Omental fat pad (tissue), 3 donors: ENCODE measurements at regions not wholly inside any gene's neighbourhood (a gene's known extent, or its start where the extent isn't known, plus 50 kb on each side); places are given as distances from the start of the nearest gene placed in this dataset.

ENCODE experiments used
- ATAC-seq: fragments of 150-250 bp; one replicate; pipeline ENCODE4 v1.9.1; 2016; ENCODE audit warnings: mild to moderate bottlenecking, moderate library complexity; ENCODE audit not compliant: low FRiP score
- DNase-seq: peaks from one replicate; pipeline ENCODE4 v3.0.0-alpha.2; 2019; ENCODE audit warnings: low spot score
- TF ChIP-seq, protein P1 (sequence below), 3 donors: fragments of 450-650 bp; IDR thresholded peaks; one replicate each; pipeline ENCODE4 v1.5.1; 2016 to 2017; ENCODE audit warnings: antibody characterized with exemption in 3 of 3, mild to moderate bottlenecking in 3 of 3, moderate library complexity in 2 of 3

GRCh38 chr3:159840703-159841299, 147.8 kb upstream of the IL12A start:
- DNase-seq (no peak), ATAC-seq (peak; percentile 48)

DNA sequence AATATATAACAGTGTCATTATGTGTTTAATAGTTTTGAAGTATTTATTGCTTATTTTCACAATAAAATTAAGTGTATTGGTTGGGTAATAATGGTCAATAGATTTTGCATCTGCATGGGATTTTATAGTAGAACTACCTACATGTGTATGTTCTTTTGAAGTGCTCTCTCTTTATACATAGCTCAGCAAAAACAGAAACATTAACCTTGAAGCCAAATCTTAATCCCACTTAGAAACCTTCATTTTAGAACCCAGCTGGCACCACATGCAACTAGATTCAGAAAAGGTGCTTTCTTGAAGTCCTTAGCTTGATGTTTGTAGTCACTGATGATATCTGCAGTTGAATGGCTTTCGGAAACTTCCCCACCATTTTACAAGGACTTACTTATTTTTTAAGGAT, 146.9 kb upstream of the IL12A start:
- TF ChIP-seq, protein P1, sequence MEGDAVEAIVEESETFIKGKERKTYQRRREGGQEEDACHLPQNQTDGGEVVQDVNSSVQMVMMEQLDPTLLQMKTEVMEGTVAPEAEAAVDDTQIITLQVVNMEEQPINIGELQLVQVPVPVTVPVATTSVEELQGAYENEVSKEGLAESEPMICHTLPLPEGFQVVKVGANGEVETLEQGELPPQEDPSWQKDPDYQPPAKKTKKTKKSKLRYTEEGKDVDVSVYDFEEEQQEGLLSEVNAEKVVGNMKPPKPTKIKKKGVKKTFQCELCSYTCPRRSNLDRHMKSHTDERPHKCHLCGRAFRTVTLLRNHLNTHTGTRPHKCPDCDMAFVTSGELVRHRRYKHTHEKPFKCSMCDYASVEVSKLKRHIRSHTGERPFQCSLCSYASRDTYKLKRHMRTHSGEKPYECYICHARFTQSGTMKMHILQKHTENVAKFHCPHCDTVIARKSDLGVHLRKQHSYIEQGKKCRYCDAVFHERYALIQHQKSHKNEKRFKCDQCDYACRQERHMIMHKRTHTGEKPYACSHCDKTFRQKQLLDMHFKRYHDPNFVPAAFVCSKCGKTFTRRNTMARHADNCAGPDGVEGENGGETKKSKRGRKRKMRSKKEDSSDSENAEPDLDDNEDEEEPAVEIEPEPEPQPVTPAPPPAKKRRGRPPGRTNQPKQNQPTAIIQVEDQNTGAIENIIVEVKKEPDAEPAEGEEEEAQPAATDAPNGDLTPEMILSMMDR (IDR thresholded peaks at IDR 0.05) = no peak
- DNase-seq (no peak), ATAC-seq (no peak)

More at GRCh38 chr3:159840703-159841299, 147.8 kb upstream of the IL12A start:
- TF ChIP-seq, protein P1 (IDR thresholded peaks at IDR 0.05) = no peak

DNA sequence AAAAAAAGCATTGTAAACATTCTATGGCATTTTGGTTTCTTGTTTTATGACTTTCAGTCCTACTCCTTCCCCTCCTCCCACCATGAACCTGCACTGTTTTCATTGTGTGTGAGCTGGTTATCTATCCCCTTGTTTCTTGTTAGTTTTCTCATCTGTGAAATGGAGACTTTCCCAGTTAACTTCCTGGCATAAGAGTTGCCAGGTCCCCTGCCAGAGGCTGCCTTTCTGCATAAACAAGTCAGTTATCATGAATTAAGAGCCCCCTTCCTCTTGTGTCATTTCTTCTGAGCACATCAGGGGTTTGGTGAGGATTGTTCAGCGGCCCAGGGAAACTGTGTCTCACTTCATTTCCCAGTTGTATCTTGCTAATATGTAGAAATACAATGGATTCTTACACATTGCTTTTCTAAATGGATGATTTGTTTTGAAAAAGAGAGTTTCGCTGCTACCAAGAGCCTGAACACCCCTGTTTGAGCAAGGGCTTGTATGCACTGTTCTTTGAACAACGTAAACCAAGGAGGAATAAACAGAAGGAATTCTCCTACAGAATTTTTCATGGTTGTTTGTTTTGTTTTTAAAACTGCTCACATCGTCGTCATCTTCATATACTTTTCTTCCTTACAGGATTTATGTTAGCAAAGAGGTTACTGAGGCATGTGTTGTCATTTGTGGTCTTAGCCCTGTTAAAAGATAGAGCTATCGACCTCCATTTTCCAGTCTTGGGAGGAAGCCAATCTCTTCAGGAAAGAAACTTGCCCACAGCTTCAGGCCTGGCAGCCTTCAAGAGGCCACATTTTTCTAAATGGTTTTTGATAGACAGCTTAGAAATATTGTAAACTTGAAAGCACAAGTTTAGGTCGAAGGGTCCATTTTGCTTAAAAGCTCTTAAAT, 144.6 kb upstream of the IL12A start:
- DNase-seq = no peak
- TF ChIP-seq, protein P1 (IDR thresholded peaks at IDR 0.05) = no peak
- no peak for ATAC-seq

- DNase-seq (no peak), ATAC-seq (no peak)
- TF ChIP-seq, protein P1 (IDR thresholded peaks at IDR 0.05) = no peak
Observed at GRCh38 chr3:159844801-159845261, 143.8 kb upstream of the IL12A start.

GRCh38 chr3:159845737-159846136, 142.9 kb upstream of the IL12A start:
- TF ChIP-seq, protein P1 (IDR thresholded peaks at IDR 0.05) = no peak
- DNase-seq (no peak), ATAC-seq (no peak)

- TF ChIP-seq, protein P1 (IDR thresholded peaks at IDR 0.05) = no peak
- ATAC-seq = no peak
- DNase-seq = no peak
Observed at GRCh38 chr3:159846255-159846654, 142.4 kb upstream of the IL12A start.
